Right renal cortex interstitium (tissue), 3 donors: ENCODE measurements at regions not wholly inside any gene's neighbourhood (a gene's known extent, or its start where the extent isn't known, plus 50 kb on each side); places are given as distances from the start of the nearest gene placed in this dataset.
"Not testable (repeated sequence)": the region's sequence is repeated elsewhere in the genome, so short reads cannot be mapped to it uniquely, and the experiment has no call there.

Source experiments
- DNase-seq, 3 donors: peaks; one replicate each; pipeline ENCODE4 v3.0.0-alpha.2; 2013; ENCODE audit warnings: low read depth in 3 of 3, low spot score in 2 of 3

- DNase-seq: no peak
These were observed 190.3 kb upstream of the TAB2 start for GRCh38 chr6:149127212-149127611.

- DNase-seq: no peak
These were observed 188.9 kb upstream of the TAB2 start for GRCh38 chr6:149128489-149129145.

- no peak for DNase-seq
These were observed 188.0 kb upstream of the TAB2 start for GRCh38 chr6:149129371-149130077.

GRCh38 chr6:149130090-149130489 lies 187.4 kb upstream of the TAB2 start:
- DNase-seq: no peak

- no peak for DNase-seq
These were observed 187.0 kb upstream of the TAB2 start for GRCh38 chr6:149130508-149130907.

GRCh38 chr6:149131891-149132290 lies 185.6 kb upstream of the TAB2 start:
- DNase-seq: no peak

GRCh38 chr6:149132336-149132735 lies 185.2 kb upstream of the TAB2 start:
- DNase-seq: no peak

GRCh38 chr6:149134511-149134933 lies 183.0 kb upstream of the TAB2 start:
- no peak for DNase-seq

- DNase-seq: no peak
These were observed 181.7 kb upstream of the TAB2 start for GRCh38 chr6:149135809-149136208.

GRCh38 chr6:149136273-149136912 lies 181.1 kb upstream of the TAB2 start:
- DNase-seq: no peak

- DNase-seq: no peak
These were observed 180.6 kb upstream of the TAB2 start for GRCh38 chr6:149136913-149137286.

- DNase-seq: no peak
These were observed 179.9 kb upstream of the TAB2 start for GRCh38 chr6:149137594-149137993.

GRCh38 chr6:149138089-149138488 lies 179.4 kb upstream of the TAB2 start:
- DNase-seq: no peak

- DNase-seq: no peak
These were observed 178.7 kb upstream of the TAB2 start for GRCh38 chr6:149138699-149139294.

GRCh38 chr6:149139782-149140136 lies 177.8 kb upstream of the TAB2 start:
- no peak for DNase-seq

- no peak for DNase-seq
These were observed 177.2 kb upstream of the TAB2 start for GRCh38 chr6:149140137-149140909.

GRCh38 chr6:149140910-149141290 lies 176.6 kb upstream of the TAB2 start:
- no peak for DNase-seq

- DNase-seq: no peak
These were observed 174.5 kb upstream of the TAB2 start for GRCh38 chr6:149142924-149143429.

- DNase-seq: not testable (repeated sequence)
These were observed 171.7 kb upstream of the TAB2 start for GRCh38 chr6:149145800-149146199.

GRCh38 chr6:149147195-149147594 lies 170.3 kb upstream of the TAB2 start:
- no peak for DNase-seq
